T-cell (primary cell): ENCODE measurements at regions not wholly inside any gene's neighbourhood (a gene's known extent, or its start where the extent isn't known, plus 50 kb on each side); places are given as distances from the start of the nearest gene placed in this dataset.
"Not testable (repeated sequence)": the region's sequence is repeated elsewhere in the genome, so short reads cannot be mapped to it uniquely, and the experiment has no call there.

Source experiments
- ATAC-seq, 4 experiments: fragments of 200-7000 bp in 3 of 4; fragments of 150-1000 bp in 1 of 4; cut with Tn5 transposase; replicated peaks in 1 of 4; 1 replicate in 3 of 4; 2 replicates in 1 of 4; pipeline ENCODE4 v1.10.0; 2021; ENCODE audit warnings: moderate library complexity in 3 of 4, mild to moderate bottlenecking in 2 of 4, moderate number of reproducible peaks in 1 of 4
- CTCF ChIA-PET, 2 donors: fragments of 300-600 bp; sonication (Branson Sonifier 250); formaldehyde crosslinking; loops; one replicate each; lab custom pipeline; 2022; ENCODE audit warnings: antibody characterized with exemption in 2 of 2; lab: Charles Lee
- POLR2A ChIA-PET, 2 donors: fragments of 300-600 bp; sonication (Branson Sonifier 250); formaldehyde crosslinking; loops; one replicate each; lab custom pipeline; 2022; ENCODE audit warnings: antibody characterized with exemption in 2 of 2; lab: Charles Lee
- DNase-seq, 35 experiments: peaks; one replicate each; pipeline versions ENCODE4 v3.0.0 to v3.0.0-alpha.2; 2013 to 2023
- H3K27ac ChIP-seq: one replicate; pipeline ENCODE4 v1.5.1; 2013; ENCODE audit warnings: low read length
- H3K27me3 ChIP-seq, 2 experiments: replicated peaks in 1 of 2; 1 replicate in 1 of 2; 2 replicates in 1 of 2; pipeline versions ENCODE4 v1.6.1 to v1.7.0; 2013; ENCODE audit warnings: low read length in 1 of 2, mixed read lengths in 1 of 2; ENCODE audit not compliant: control insufficient read depth in 2 of 2, insufficient read depth in 2 of 2; ENCODE audit errors: extremely low read depth in 1 of 2
- H3K36me3 ChIP-seq, 2 donors: 1 replicate in 1 of 2; 2 replicates in 1 of 2; pipeline versions ENCODE4 v1.6.1 to v1.7.0; 2013; ENCODE audit warnings: low read length in 1 of 2; ENCODE audit not compliant: control insufficient read depth in 2 of 2, insufficient read depth in 1 of 2; ENCODE audit errors: extremely low read depth in 1 of 2
- H3K4me1 ChIP-seq, 2 experiments: 1 replicate in 1 of 2; 2 replicates in 1 of 2; pipeline versions ENCODE4 v1.6.1 to v1.7.0; 2013; ENCODE audit warnings: low read length in 2 of 2, mixed read lengths in 1 of 2; ENCODE audit not compliant: insufficient read depth in 2 of 2, control insufficient read depth in 1 of 2; ENCODE audit errors: extremely low read depth in 1 of 2
- H3K4me3 ChIP-seq, 2 donors: 1 replicate in 1 of 2; 2 replicates in 1 of 2; pipeline versions ENCODE4 v1.5.1 to v1.7.0; 2013; ENCODE audit warnings: mild to moderate bottlenecking in 2 of 2, low read length in 1 of 2, moderate library complexity in 1 of 2; ENCODE audit not compliant: control insufficient read depth in 1 of 2; ENCODE audit errors: extremely low read depth in 1 of 2
- H3K9me3 ChIP-seq: 2 replicates; pipeline ENCODE4 v1.7.0; 2013
- H3K27ac Mint-ChIP-seq, 2 donors: one replicate each; pipeline ENCODE4 v1.8.0; 2020 to 2021; ENCODE audit warnings: mild to moderate bottlenecking in 2 of 2, mixed read lengths in 2 of 2
- H3K27me3 Mint-ChIP-seq, 2 donors: one replicate each; pipeline ENCODE4 v1.8.0; 2021 to 2022; ENCODE audit warnings: mixed read lengths in 2 of 2
- H3K36me3 Mint-ChIP-seq: one replicate; pipeline ENCODE4 v1.8.0; 2021; ENCODE audit warnings: mixed read lengths
- H3K4me1 Mint-ChIP-seq, 3 donors: one replicate each; pipeline ENCODE4 v1.8.0; 2020 to 2022; ENCODE audit warnings: mixed read lengths in 3 of 3, mild to moderate bottlenecking in 1 of 3
- H3K4me3 Mint-ChIP-seq, 3 donors: one replicate each; pipeline ENCODE4 v1.8.0; 2020 to 2022; ENCODE audit warnings: mild to moderate bottlenecking in 3 of 3, mixed read lengths in 3 of 3, moderate library complexity in 3 of 3
- H3K9me3 Mint-ChIP-seq, 3 donors: one replicate each; pipeline ENCODE4 v1.8.0; 2020 to 2022; ENCODE audit warnings: mixed read lengths in 3 of 3
- WGBS: methylation state at CpG from one replicate; pipeline ENCODE4 v1.1.5; 2013; ENCODE audit warnings: missing lambda C conversion rate; ENCODE audit not compliant: insufficient coverage; 5-methylcytosine and 5-hydroxymethylcytosine counted together

- H3K27ac Mint-ChIP-seq, DNase-seq, H3K36me3 ChIP-seq, H3K9me3 ChIP-seq, H3K27me3 Mint-ChIP-seq, H3K4me1 Mint-ChIP-seq, H3K4me3 ChIP-seq, H3K9me3 Mint-ChIP-seq, CTCF ChIA-PET, H3K4me3 Mint-ChIP-seq, POLR2A ChIA-PET, H3K27ac ChIP-seq, ATAC-seq, H3K27me3 ChIP-seq, H3K36me3 Mint-ChIP-seq, H3K4me1 ChIP-seq: not testable (repeated sequence)
- no CpG with 5 or more reads among the region's 2 CpGs for WGBS
These were observed 74.4 kb upstream of the SEC22B start for GRCh38 chr1:120250756-120251155.

GRCh38 chr1:120248726-120249427 lies 72.6 kb upstream of the SEC22B start:
- POLR2A ChIA-PET, H3K36me3 Mint-ChIP-seq, H3K4me3 ChIP-seq, CTCF ChIA-PET, H3K9me3 ChIP-seq, H3K27ac ChIP-seq, H3K27me3 Mint-ChIP-seq, DNase-seq, H3K9me3 Mint-ChIP-seq, H3K27me3 ChIP-seq, H3K4me3 Mint-ChIP-seq, H3K4me1 Mint-ChIP-seq, H3K4me1 ChIP-seq, ATAC-seq, H3K36me3 ChIP-seq, H3K27ac Mint-ChIP-seq: not testable (repeated sequence)
- no CpG with 5 or more reads among the region's 7 CpGs for WGBS

GRCh38 chr1:120248203-120248602 lies 71.9 kb upstream of the SEC22B start:
- H3K27ac ChIP-seq, H3K9me3 ChIP-seq, H3K27ac Mint-ChIP-seq, H3K4me1 ChIP-seq, DNase-seq, ATAC-seq, H3K4me3 ChIP-seq, H3K9me3 Mint-ChIP-seq, H3K36me3 ChIP-seq, H3K27me3 ChIP-seq, H3K4me1 Mint-ChIP-seq, CTCF ChIA-PET, H3K36me3 Mint-ChIP-seq, H3K27me3 Mint-ChIP-seq, H3K4me3 Mint-ChIP-seq, POLR2A ChIA-PET: not testable (repeated sequence)
- no CpG with 5 or more reads among the region's 2 CpGs for WGBS

- H3K27me3 Mint-ChIP-seq, H3K9me3 Mint-ChIP-seq, H3K4me3 ChIP-seq, H3K27ac ChIP-seq, H3K36me3 ChIP-seq, H3K36me3 Mint-ChIP-seq, POLR2A ChIA-PET, H3K27ac Mint-ChIP-seq, CTCF ChIA-PET, H3K4me1 ChIP-seq, H3K4me1 Mint-ChIP-seq, H3K9me3 ChIP-seq, H3K27me3 ChIP-seq, DNase-seq, ATAC-seq, H3K4me3 Mint-ChIP-seq: not testable (repeated sequence)
- WGBS, result no CpG with 5 or more reads among the region's 6 CpGs
These were observed 67.5 kb upstream of the SEC22B start for GRCh38 chr1:120243867-120244266.

- H3K27ac Mint-ChIP-seq, ATAC-seq, H3K4me3 ChIP-seq, DNase-seq, H3K4me1 Mint-ChIP-seq, H3K9me3 ChIP-seq, CTCF ChIA-PET, H3K4me1 ChIP-seq, POLR2A ChIA-PET, H3K27ac ChIP-seq, H3K36me3 ChIP-seq, H3K36me3 Mint-ChIP-seq, H3K27me3 Mint-ChIP-seq, H3K4me3 Mint-ChIP-seq, H3K27me3 ChIP-seq, H3K9me3 Mint-ChIP-seq: not testable (repeated sequence)
- WGBS, result no CpG with 5 or more reads among the region's 8 CpGs
These were observed 66.3 kb upstream of the SEC22B start for GRCh38 chr1:120242582-120242981.

GRCh38 chr1:120241868-120242267 lies 65.5 kb upstream of the SEC22B start:
- H3K36me3 ChIP-seq, CTCF ChIA-PET, H3K27ac Mint-ChIP-seq, H3K4me1 Mint-ChIP-seq, H3K27me3 ChIP-seq, H3K4me3 Mint-ChIP-seq, DNase-seq, H3K9me3 ChIP-seq, ATAC-seq, H3K4me1 ChIP-seq, H3K27ac ChIP-seq, H3K4me3 ChIP-seq, H3K27me3 Mint-ChIP-seq, POLR2A ChIA-PET, H3K36me3 Mint-ChIP-seq, H3K9me3 Mint-ChIP-seq: not testable (repeated sequence)
- no CpG with 5 or more reads among the region's 5 CpGs for WGBS

GRCh38 chr1:120240181-120240580 lies 63.9 kb upstream of the SEC22B start:
- H3K27ac Mint-ChIP-seq, DNase-seq, H3K4me1 ChIP-seq, H3K9me3 Mint-ChIP-seq, H3K36me3 ChIP-seq, H3K27me3 ChIP-seq, H3K4me3 ChIP-seq, H3K36me3 Mint-ChIP-seq, POLR2A ChIA-PET, ATAC-seq, H3K27ac ChIP-seq, H3K4me1 Mint-ChIP-seq, H3K27me3 Mint-ChIP-seq, CTCF ChIA-PET, H3K4me3 Mint-ChIP-seq, H3K9me3 ChIP-seq: not testable (repeated sequence)
- WGBS, result no CpG with 5 or more reads among the region's 1 CpG
